ENCODE measurements at regions not wholly inside any gene's neighbourhood (a gene's known extent, or its start where the extent isn't known, plus 50 kb on each side); places are given as distances from the start of the nearest gene placed in this dataset.

DNA sequence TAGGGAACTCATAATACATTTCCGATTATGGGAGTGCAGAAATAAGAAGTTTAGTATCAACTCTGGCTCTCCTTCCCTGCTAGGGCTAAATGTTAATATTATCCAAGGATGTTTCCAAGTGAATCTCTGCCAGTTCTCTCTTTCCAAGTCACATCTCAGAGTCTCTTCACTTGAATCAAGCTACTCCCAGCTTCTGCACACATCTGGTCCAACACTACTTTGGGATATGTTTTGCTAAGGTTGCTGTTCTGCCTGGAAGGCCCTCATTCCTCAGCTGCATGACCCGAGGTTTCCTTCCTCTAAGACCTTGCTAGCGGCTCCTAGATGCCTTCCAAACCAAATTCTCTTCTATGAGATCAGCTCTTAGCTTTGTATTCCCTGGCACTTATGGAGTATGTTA is 331.8 kb downstream of the GJA1 start:
- TF ChIP-seq, protein P1, sequence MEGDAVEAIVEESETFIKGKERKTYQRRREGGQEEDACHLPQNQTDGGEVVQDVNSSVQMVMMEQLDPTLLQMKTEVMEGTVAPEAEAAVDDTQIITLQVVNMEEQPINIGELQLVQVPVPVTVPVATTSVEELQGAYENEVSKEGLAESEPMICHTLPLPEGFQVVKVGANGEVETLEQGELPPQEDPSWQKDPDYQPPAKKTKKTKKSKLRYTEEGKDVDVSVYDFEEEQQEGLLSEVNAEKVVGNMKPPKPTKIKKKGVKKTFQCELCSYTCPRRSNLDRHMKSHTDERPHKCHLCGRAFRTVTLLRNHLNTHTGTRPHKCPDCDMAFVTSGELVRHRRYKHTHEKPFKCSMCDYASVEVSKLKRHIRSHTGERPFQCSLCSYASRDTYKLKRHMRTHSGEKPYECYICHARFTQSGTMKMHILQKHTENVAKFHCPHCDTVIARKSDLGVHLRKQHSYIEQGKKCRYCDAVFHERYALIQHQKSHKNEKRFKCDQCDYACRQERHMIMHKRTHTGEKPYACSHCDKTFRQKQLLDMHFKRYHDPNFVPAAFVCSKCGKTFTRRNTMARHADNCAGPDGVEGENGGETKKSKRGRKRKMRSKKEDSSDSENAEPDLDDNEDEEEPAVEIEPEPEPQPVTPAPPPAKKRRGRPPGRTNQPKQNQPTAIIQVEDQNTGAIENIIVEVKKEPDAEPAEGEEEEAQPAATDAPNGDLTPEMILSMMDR (IDR thresholded peaks at IDR 0.05; ENCODE audit: low read depth, low read length, poor library complexity, severe bottlenecking): no peak
- TF ChIP-seq EZH2phosphoT487 (IDR thresholded peaks at IDR 0.05; ENCODE audit: borderline replicate concordance, low read length): no peak

Measured in DOHH2 (cell line).